Activated T-helper 17 cell treated with anti-CD3 and anti-CD28 coated beads, Interleukin-2, amount 50 U/mL, for 72 hours (primary cell): ENCODE measurements at regions not wholly inside any gene's neighbourhood (a gene's known extent, or its start where the extent isn't known, plus 50 kb on each side); places are given as distances from the start of the nearest gene placed in this dataset.

Source experiments
- ATAC-seq: fragments of 150-1000 bp; cut with Tn5 transposase; replicated peaks from 2 replicates; pipeline ENCODE4 v1.10.0; 2021; ENCODE audit warnings: mild to moderate bottlenecking, moderate library complexity
- H3K27ac Mint-ChIP-seq: one replicate; pipeline ENCODE4 v1.8.0; 2022; ENCODE audit warnings: mixed read lengths
- H3K27me3 Mint-ChIP-seq: one replicate; pipeline ENCODE4 v1.8.0; 2022; ENCODE audit warnings: mixed read lengths
- H3K36me3 Mint-ChIP-seq: one replicate; pipeline ENCODE4 v1.8.0; 2022; ENCODE audit warnings: low read depth, mild to moderate bottlenecking, mixed read lengths
- H3K4me1 Mint-ChIP-seq: one replicate; pipeline ENCODE4 v1.8.0; 2022; ENCODE audit warnings: mixed read lengths
- H3K4me3 Mint-ChIP-seq: one replicate; pipeline ENCODE4 v1.8.0; 2022; ENCODE audit warnings: mild to moderate bottlenecking, mixed read lengths
- H3K9me3 Mint-ChIP-seq: one replicate; pipeline ENCODE4 v1.8.0; 2022; ENCODE audit warnings: mixed read lengths

DNA sequence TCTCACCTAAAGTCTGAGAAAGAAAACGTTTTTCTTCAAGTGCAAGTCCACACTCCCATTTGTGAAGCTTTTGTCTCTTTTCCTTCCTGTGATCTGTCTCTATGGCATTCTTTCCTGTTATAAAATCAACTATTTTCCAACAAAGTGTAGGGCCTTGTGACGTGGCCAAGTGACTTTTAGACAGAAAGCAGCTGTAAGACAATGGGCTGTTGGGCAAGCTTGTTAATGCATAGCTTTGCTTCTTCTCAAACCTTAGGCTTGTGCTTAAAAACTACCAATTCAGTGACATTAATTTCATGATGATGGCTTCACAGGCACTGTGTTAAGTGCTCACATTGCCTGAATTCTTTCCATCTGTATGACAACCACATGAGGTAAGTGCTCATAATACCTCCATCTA is 83.5 kb downstream of the VCY1B start:
- no peaks in the 10 kb centered on the region for H3K9me3 Mint-ChIP-seq
- H3K27me3 Mint-ChIP-seq: no peaks in the 10 kb centered on the region
- ATAC-seq: no peak
- H3K36me3 Mint-ChIP-seq: no peaks in the 10 kb centered on the region
- no peak overlapping the region for H3K4me3 Mint-ChIP-seq
- no peaks in the 10 kb centered on the region for H3K4me1 Mint-ChIP-seq
- no peak overlapping the region for H3K27ac Mint-ChIP-seq

DNA sequence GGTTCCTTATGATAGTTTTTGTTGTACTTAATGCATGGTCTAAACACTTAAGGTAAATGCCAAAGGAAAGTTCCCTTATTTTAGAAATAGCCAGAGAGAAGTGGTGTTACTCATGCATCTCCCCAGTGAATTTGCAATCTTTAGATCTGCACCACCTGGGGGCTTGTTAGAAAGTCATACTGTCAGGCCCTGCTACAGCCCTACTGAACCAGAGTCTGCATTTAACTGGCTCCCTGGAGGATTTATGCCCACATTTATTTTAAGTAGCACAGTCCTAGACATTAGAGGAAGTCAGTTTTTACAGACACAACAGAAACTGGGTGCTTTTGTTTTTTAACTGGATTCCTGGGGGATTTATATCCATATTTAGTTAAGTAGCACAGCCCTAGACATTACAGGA is 89.6 kb downstream of the VCY1B start:
- no peaks in the 10 kb centered on the region for H3K4me1 Mint-ChIP-seq
- no peak overlapping the region for H3K27ac Mint-ChIP-seq
- no peaks in the 10 kb centered on the region for H3K9me3 Mint-ChIP-seq
- peaks cover 4% of the 10 kb centered on the region for H3K27me3 Mint-ChIP-seq
- ATAC-seq: no peak
- H3K36me3 Mint-ChIP-seq: no peaks in the 10 kb centered on the region
- H3K4me3 Mint-ChIP-seq: no peak overlapping the region

DNA sequence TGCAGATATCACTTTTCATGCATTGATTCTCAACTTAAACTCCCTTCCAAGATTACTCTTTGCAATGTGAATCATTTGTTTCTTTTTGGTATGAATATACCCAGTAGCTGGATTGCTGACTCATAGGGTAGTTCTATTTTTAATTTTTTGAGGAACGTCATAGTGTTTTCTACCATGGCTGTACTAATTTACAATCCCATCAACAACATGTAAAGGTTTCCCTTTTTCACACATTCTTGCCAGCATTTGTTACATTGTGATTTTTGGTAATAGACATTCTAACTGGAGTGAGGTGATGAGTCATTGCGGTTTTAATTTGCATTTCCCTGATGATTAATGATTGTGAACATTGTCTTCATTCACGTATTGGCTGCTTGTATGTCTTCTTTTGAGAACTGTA is 126.7 kb downstream of the VCY1B start:
- H3K27me3 Mint-ChIP-seq: no peaks in the 10 kb centered on the region
- peaks cover 3% of the 10 kb centered on the region for H3K9me3 Mint-ChIP-seq
- H3K36me3 Mint-ChIP-seq: no peaks in the 10 kb centered on the region
- H3K4me1 Mint-ChIP-seq: peaks cover 6% of the 10 kb centered on the region
- H3K4me3 Mint-ChIP-seq: peak overlapping the region; percentile 62
- ATAC-seq: peak; percentile 88
- peak overlapping the region; percentile 90 for H3K27ac Mint-ChIP-seq

DNA sequence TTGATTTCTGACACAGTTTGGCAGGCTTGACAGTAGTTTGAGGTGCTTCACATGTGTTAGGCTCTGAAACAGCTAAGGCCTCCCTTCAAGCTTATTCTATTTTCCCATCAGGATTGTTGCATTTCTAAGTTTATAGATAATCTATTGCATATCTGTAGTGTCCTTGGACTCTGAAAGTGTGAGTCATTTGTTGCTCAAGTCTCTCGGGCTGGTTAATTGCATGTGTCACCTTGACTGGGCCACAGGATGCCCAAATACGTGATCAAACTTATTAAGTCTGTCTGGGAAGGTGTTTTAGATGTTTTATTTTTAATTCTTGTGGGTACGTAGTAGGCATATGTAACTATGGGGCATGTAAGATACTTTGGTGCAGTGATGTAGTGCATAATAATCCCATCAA is 166.0 kb downstream of the VCY1B start:
- Mint-ChIP-seq H3K4me3 (no peak overlapping the region), H3K27me3 (no peaks in the 10 kb centered on the region), H3K4me1 (no peaks in the 10 kb centered on the region), H3K27ac (no peak overlapping the region), H3K9me3 (no peaks in the 10 kb centered on the region), H3K36me3 (no peaks in the 10 kb centered on the region)
- no peak for ATAC-seq

DNA sequence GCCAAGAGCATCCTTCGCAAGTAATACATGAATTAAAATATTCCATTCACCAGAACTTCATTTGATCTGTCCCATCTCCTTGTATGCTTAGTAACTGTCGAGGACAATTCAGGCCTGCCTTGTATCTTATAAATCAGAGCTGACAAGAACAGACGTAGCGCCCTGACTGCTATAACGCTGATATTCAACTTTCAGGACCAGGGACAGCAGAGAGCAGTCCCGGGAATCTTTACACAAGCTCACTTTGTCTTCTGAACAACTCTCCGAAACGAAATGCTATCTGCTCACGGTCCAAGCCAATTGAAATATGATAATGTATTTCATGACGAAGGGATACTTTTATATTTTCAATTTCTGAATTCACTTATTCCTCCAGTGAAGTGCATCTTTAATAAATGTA is 175.7 kb downstream of the VCY1B start:
- Mint-ChIP-seq H3K36me3 (no peaks in the 10 kb centered on the region), H3K4me1 (no peaks in the 10 kb centered on the region), H3K27me3 (peaks cover 22% of the 10 kb centered on the region), H3K9me3 (no peaks in the 10 kb centered on the region), H3K27ac (no peak overlapping the region), H3K4me3 (no peak overlapping the region)
- no peak for ATAC-seq

DNA sequence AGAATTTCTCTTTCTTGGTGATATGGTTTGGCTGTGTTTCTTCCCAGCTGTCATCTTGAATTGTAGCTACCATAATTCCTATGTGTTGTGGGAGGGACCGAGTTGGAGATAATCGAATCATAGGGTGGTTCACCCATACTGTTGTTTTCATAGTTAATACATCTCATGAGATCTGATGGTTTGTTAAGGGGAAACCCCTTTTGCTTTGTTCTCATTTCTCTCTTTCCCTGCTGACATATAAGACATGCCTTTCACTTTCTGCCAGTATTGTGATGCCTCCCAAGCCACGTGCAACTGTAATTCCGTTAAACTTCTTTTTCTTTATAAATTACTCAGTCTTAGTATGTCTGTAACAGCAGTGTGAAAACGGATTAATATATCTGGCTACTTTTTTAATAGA is 179.0 kb downstream of the VCY1B start:
- Mint-ChIP-seq H3K36me3 (no peaks in the 10 kb centered on the region), H3K9me3 (no peaks in the 10 kb centered on the region), H3K27me3 (peaks cover 17% of the 10 kb centered on the region), H3K4me3 (no peak overlapping the region), H3K4me1 (no peaks in the 10 kb centered on the region), H3K27ac (no peak overlapping the region)
- ATAC-seq: peak; percentile 86

DNA sequence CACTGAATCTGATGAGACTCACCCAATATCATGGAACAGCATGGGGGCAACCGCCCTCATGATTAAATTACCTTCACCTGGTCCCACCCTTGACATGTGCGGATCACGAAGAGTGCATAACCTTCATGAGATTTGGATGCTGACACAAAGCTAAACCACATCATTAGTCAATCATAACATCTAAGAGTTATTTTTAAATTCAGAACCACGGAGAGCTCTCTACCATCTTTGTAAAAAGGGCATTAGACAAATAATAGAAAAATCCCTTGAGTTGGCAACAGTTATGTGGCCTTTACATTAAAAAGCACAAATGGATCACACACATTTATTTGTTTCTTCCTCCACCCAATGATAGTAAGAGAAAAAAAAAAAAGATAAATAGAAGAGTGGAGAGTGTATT is 182.2 kb downstream of the VCY1B start:
- no peaks in the 10 kb centered on the region for H3K36me3 Mint-ChIP-seq
- H3K27me3 Mint-ChIP-seq: peaks cover 8% of the 10 kb centered on the region
- H3K9me3 Mint-ChIP-seq: no peaks in the 10 kb centered on the region
- H3K4me3 Mint-ChIP-seq: no peak overlapping the region
- no peak for ATAC-seq
- no peak overlapping the region for H3K27ac Mint-ChIP-seq
- H3K4me1 Mint-ChIP-seq: no peaks in the 10 kb centered on the region

DNA sequence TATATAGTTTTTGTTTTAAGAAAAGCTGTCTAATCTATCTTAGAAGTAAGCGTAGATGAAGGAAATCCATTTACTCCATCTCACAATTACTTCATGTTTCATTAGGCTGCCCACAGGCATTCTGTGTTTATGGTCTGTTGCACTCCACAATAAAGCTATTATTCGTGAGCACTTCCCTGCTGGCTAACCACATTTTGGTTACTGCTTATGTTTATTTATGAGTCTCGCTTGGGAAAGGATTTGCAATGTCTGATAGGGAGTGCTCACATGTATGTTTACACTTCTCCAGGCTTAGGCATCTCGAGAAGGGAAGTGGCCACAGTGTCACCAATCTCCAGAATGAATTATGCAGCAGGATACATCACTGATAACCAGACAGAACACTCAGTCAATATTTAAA is 190.9 kb downstream of the VCY1B start:
- no peaks in the 10 kb centered on the region for H3K9me3 Mint-ChIP-seq
- H3K4me3 Mint-ChIP-seq: no peak overlapping the region
- H3K4me1 Mint-ChIP-seq: no peaks in the 10 kb centered on the region
- H3K27me3 Mint-ChIP-seq: no peaks in the 10 kb centered on the region
- H3K36me3 Mint-ChIP-seq: no peaks in the 10 kb centered on the region
- no peak overlapping the region for H3K27ac Mint-ChIP-seq
- ATAC-seq: no peak

DNA sequence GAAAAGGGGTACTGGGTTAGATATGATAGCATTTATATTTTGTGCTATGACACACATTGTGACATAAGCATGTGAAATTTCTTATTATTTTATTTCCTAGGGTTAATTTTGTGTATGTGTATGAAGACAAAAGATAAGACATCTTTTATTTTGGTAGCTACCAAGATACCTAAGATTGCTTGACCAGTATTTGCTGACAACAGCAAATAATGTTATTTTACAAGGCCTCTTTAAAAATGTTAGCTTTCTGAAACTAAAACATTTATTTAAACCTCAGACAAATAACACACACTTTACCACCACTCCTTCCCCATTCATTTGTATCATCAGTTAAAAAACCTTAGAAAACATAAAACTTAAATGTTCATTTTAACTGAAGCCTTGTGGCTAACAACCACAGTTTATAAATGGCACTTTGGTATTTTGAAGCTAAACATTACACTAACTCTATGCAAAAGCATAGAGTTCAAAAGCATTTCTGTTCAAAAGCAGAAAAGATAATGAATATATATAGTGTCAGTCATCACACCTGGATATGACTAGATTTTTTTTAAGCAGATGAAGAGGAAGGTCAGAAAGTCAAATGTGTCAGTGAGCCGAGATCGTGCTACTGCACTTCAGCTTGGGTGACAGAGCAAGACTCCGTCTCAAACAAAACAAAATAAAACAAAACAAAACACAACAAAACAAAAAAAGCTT is 193.0 kb downstream of the VCY1B start:
- Mint-ChIP-seq H3K27ac (no peak overlapping the region), H3K4me1 (no peaks in the 10 kb centered on the region), H3K27me3 (no peaks in the 10 kb centered on the region), H3K36me3 (no peaks in the 10 kb centered on the region), H3K9me3 (no peaks in the 10 kb centered on the region), H3K4me3 (no peak overlapping the region)
- ATAC-seq: no peak

DNA sequence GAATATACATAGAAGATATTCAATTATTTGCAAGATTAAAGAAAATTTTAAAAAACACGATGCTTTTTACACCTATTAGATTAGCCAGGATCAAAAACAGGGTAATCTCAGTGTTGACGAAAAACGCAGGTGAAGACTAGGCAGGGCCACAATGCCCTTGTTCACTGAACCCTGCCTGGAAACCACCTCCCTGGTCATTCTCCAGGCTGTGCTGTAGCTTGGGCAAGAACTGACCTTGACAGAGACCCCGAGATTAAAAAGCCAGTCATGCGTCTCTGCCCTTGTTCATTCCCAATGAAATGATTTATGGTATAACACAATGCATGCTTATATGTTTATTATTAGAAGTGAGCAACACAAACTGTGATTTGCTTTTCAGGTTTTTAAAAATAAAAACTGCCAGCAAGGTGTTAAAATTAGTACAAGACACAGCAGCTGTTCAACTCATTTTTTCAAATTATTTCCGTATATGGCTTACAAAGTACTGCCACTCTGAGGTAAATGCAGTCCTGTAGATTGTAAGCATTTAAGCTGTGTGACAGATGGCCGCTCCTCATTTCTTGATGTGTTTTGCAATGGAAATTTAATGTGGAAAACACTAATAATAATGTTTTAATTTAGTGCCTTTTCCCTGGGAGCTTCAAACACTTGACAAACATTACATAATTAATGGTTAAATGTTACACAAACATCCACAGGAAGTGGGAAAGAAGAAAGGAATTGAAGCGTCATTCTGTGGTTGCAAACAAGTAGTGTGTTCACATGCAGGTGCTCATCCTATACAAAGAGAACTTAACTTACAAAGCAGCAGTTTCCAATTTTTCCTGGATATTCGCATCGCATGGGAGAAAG is 200.2 kb downstream of the VCY1B start:
- Mint-ChIP-seq H3K4me3 (peak overlapping the region; percentile 64), H3K27ac (peak overlapping the region; percentile 84), H3K9me3 (no peaks in the 10 kb centered on the region), H3K36me3 (no peaks in the 10 kb centered on the region), H3K27me3 (no peaks in the 10 kb centered on the region), H3K4me1 (peaks cover 12% of the 10 kb centered on the region)
- ATAC-seq: peak; percentile 45

DNA sequence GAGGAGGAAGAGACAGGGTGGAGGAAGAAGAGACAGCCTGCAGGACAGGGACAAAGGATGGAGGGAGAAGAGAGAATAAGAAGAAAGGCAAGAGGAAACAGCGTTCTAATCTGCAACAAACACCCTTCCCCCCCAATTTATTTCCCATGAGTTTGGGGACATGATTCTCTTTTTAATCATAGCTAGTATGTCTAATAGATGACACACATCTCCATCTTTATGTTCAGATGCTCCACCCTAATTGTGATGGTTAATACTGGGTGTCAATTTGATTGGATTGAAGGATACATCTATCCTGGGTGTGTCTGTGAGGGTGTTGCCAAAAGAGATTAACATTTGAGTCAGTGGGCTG is 200.8 kb downstream of the VCY1B start:
- no peaks in the 10 kb centered on the region for H3K9me3 Mint-ChIP-seq
- ATAC-seq: no peak
- H3K36me3 Mint-ChIP-seq: no peaks in the 10 kb centered on the region
- H3K27me3 Mint-ChIP-seq: no peaks in the 10 kb centered on the region
- peak overlapping the region; percentile 64 for H3K4me3 Mint-ChIP-seq
- H3K4me1 Mint-ChIP-seq: peaks cover 12% of the 10 kb centered on the region
- H3K27ac Mint-ChIP-seq: peak overlapping the region; percentile 84

DNA sequence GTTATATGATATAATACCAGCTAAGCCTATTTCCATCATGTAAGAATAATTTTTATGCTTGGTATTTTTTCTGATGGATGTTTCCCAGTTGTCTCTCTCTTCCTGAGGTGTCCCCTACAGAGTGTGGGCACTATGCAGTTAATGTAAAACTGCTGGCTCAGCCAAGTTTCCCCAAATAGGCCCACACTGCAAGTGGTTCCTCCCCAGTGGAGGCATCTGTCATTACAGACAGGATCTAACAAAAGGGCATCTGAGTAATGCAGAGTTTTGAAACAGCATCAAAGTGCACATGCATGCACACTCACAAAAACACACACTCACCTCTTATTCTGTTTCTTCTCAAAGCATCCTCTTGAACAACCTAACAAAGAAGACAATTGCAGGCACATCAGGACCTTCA is 221.0 kb downstream of the VCY1B start:
- Mint-ChIP-seq H3K27ac (no peak overlapping the region), H3K36me3 (no peaks in the 10 kb centered on the region), H3K9me3 (no peaks in the 10 kb centered on the region), H3K4me3 (no peak overlapping the region), H3K4me1 (no peaks in the 10 kb centered on the region), H3K27me3 (no peaks in the 10 kb centered on the region)
- no peak for ATAC-seq

DNA sequence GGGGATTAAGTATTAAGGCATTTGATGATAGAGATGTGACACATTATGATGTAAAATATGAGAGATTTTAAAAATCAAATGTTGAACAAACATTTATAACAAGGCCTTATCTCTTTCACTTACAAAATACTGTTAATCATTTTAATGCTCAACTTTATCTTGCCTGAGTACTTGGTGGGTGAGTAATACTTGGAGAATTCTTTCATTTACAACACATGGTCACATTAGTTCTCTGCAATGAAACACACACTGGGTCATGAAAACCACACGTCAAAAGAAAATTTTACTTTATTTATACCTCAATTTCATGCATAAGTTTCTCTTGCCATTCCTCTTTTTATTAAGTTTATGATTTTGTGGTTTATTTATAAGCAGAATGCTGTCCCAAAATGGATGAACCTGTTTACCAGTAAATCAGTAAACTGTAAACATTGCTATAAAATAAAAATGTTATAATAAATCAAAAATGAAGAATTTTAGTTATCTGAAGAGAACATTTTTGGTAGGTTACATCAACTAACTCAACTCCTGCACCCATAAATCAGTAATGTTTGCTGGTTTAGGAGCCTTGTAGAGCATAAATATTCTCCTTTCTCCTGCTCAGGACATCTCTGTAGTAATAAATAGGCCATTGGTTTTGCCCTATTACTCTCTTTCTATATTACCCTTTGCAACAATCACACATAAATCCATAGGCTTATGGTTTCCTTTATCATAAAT is 233.5 kb upstream of the NLGN4Y start:
- Mint-ChIP-seq H3K9me3 (no peaks in the 10 kb centered on the region), H3K4me3 (no peak overlapping the region), H3K36me3 (no peaks in the 10 kb centered on the region), H3K4me1 (no peaks in the 10 kb centered on the region), H3K27me3 (no peaks in the 10 kb centered on the region), H3K27ac (no peak overlapping the region)
- ATAC-seq: no peak

DNA sequence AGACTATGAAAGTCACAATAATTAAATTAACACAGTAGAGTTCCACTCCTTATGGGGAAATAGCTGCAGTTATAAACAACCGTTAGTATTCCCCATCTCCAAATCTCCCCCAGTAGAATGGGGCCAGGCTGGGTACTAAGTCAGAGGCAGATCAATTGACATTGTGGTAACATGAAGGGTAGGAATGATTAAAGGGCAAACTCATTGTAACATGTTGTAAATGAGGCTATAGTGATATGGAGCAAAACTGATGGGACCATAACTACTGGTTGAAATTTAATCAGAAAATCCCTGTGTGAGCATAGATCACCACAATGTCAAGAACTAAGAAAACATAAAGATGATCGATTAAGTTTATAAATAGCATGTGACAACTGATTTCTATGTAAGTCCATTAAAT is 231.9 kb upstream of the NLGN4Y start:
- Mint-ChIP-seq H3K27ac (no peak overlapping the region), H3K4me3 (no peak overlapping the region), H3K36me3 (no peaks in the 10 kb centered on the region), H3K9me3 (no peaks in the 10 kb centered on the region), H3K4me1 (no peaks in the 10 kb centered on the region), H3K27me3 (no peaks in the 10 kb centered on the region)
- no peak for ATAC-seq

DNA sequence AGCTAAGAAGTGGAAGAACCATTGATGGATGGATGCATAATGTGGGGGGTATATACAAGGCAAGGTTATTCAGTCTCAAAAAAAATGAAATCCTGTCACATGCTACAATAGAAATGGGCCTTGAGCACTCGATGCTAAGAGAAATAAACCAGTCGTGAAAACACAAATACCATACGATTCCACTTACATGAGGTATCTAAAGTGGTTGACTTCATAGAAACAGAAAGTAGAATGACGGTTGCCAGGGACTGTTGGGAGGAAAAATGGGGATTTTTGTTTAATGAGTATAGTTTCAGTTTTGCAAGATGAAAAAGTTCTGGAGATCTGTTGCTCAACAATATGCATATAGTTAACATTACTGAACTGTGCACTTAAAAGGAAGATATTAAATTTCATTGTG is 223.6 kb upstream of the NLGN4Y start:
- ATAC-seq: peak; percentile 85
- H3K4me3 Mint-ChIP-seq: peak overlapping the region; percentile 46
- no peaks in the 10 kb centered on the region for H3K27me3 Mint-ChIP-seq

More for the DNA sequence above, 223.6 kb upstream of the NLGN4Y start:
- H3K4me1 Mint-ChIP-seq: peaks cover 7% of the 10 kb centered on the region
- peak overlapping the region; percentile 87 for H3K27ac Mint-ChIP-seq
- no peaks in the 10 kb centered on the region for H3K36me3 Mint-ChIP-seq
- H3K9me3 Mint-ChIP-seq: no peaks in the 10 kb centered on the region
